ELR (cell line): ENCODE measurements at regions not wholly inside any gene's neighbourhood (a gene's known extent, or its start where the extent isn't known, plus 50 kb on each side); places are given as distances from the start of the nearest gene placed in this dataset.

ENCODE experiments used
- DNase-seq: peaks from one replicate; pipeline ENCODE4 v3.0.0-alpha.2; 2015; ENCODE audit warnings: low read depth

GRCh38 chr7:121450631-121451198 is 54.6 kb upstream of the FAM3C start:
- no peak for DNase-seq

- no peak for DNase-seq
These were observed 53.7 kb upstream of the FAM3C start for GRCh38 chr7:121449735-121450240.

- DNase-seq, result no peak
These were observed 53.2 kb upstream of the FAM3C start for GRCh38 chr7:121449329-121449728.

GRCh38 chr7:121448429-121448828 is 52.3 kb upstream of the FAM3C start:
- no peak for DNase-seq

- no peak for DNase-seq
These were observed 51.8 kb upstream of the FAM3C start for GRCh38 chr7:121447911-121448300.

GRCh38 chr7:121447243-121447910 is 51.3 kb upstream of the FAM3C start:
- no peak for DNase-seq

GRCh38 chr7:121446526-121446925 is 50.4 kb upstream of the FAM3C start:
- DNase-seq, result no peak
